HCT116 (cell line): ENCODE measurements at regions not wholly inside any gene's neighbourhood (a gene's known extent, or its start where the extent isn't known, plus 50 kb on each side); places are given as distances from the start of the nearest gene placed in this dataset.

ENCODE experiments used
- ATAC-seq: fragments of 200-7000 bp; cut with Tn5 transposase; 2 replicates; pipeline ENCODE4 v1.9.1; 2020; ENCODE audit warnings: mild to moderate bottlenecking, moderate library complexity
- BruUV-seq: library from RNA; stranded (reverse); fragments of 400-500 nt; replicated peaks from 2 replicates; lab custom pipeline; 2021; lab: Mats Ljungman, UMichigan
- CTCF ChIA-PET: fragments of 300-600 bp; sonication (Branson Sonifier 250); formaldehyde crosslinking; loops from one replicate; lab custom pipeline; 2021; ENCODE audit warnings: antibody characterized with exemption; lab: Charles Lee
- POLR2A ChIA-PET: fragments of 300-600, 350-600 bp; sonication (Branson Sonifier 250); formaldehyde crosslinking; loops from one replicate; lab custom pipeline; 2021; ENCODE audit warnings: antibody characterized with exemption; lab: Charles Lee
- RAD21 ChIA-PET, 2 experiments: fragments of 300-600 bp; sonication (Branson Sonifier 250); formaldehyde crosslinking; loops; one replicate each; lab custom pipeline; 2023; ENCODE audit warnings: low total read pairs in 2 of 2; ENCODE audit not compliant: uncharacterized antibody in 2 of 2, unreplicated experiment in 2 of 2, low non-redundant PET in 1 of 2; lab: Charles Lee
- DNase-seq: peaks from one replicate; pipeline ENCODE4 v3.0.0-alpha.2; 2010; ENCODE audit warnings: low read depth, low spot score
- H2AFZ ChIP-seq: fragments of 200-600 bp; shearing (Covaris generic), sonication (generic); 2 replicates; pipeline ENCODE4 v1.6.1; 2017; ENCODE audit warnings: low read depth, mixed run types, mixed read lengths, antibody characterized with exemption, low read length; ENCODE audit not compliant: poor library complexity, severe bottlenecking
- H3K27ac ChIP-seq: 2 replicates; pipeline ENCODE4 v1.5.1; 2012; ENCODE audit warnings: low read depth, low read length
- H3K27me3 ChIP-seq: fragments of 200-600 bp; sonication (generic); 2 replicates; pipeline ENCODE4 v1.6.1; 2016; ENCODE audit warnings: mixed run types, low read length, mixed read lengths; ENCODE audit not compliant: insufficient read depth
- H3K36me3 ChIP-seq, 2 experiments: fragments of 200-500 bp in 1 of 2; fragments of 200-600 bp in 1 of 2; sonication (Bioruptor generic) in 1 of 2; sonication (generic) in 1 of 2; 2 replicates each; pipeline versions ENCODE4 v1.5.1 to v1.6.1; 2014 to 2016; ENCODE audit warnings: low read length in 2 of 2, inconsistent platforms in 1 of 2, mixed read lengths in 1 of 2, mixed run types in 1 of 2; ENCODE audit not compliant: insufficient read depth in 2 of 2, control insufficient read depth in 1 of 2
- H3K4me1 ChIP-seq, 2 experiments: fragments of 200-600 bp in 1 of 2; sonication (generic) in 1 of 2; 2 replicates each; pipeline versions ENCODE4 v1.5.1 to v1.6.1; 2012 to 2017; ENCODE audit warnings: low read length in 2 of 2, inconsistent platforms in 1 of 2, mild to moderate bottlenecking in 1 of 2, mixed read lengths in 1 of 2, mixed run types in 1 of 2, moderate library complexity in 1 of 2; ENCODE audit not compliant: insufficient read depth in 2 of 2, control insufficient read depth in 1 of 2
- H3K4me2 ChIP-seq: fragments of 200-600 bp; sonication (generic); 2 replicates; pipeline ENCODE4 v1.6.1; 2017; ENCODE audit warnings: mixed run types, low read length, mixed read lengths
- H3K4me3 ChIP-seq, 2 experiments: fragments of 200-600 bp in 1 of 2; sonication (generic) in 1 of 2; replicated peaks in 1 of 2; 2 replicates each; pipeline ENCODE4 v1.5.1; 2011 to 2016; ENCODE audit warnings: low read length in 2 of 2, control low read depth in 1 of 2, low read depth in 1 of 2, mild to moderate bottlenecking in 1 of 2, mixed read lengths in 1 of 2, mixed run types in 1 of 2
- H3K79me2 ChIP-seq: fragments of 200-600 bp; sonication (generic); 2 replicates; pipeline ENCODE4 v1.6.1; 2017; ENCODE audit warnings: mild to moderate bottlenecking, mixed run types, low read length, moderate library complexity, mixed read lengths; ENCODE audit not compliant: insufficient read depth
- H3K9ac ChIP-seq: fragments of 200-600 bp; sonication (generic); 2 replicates; pipeline ENCODE4 v1.6.1; 2016; ENCODE audit warnings: low read length, mixed read lengths
- H3K9me2 ChIP-seq: fragments of 200-600 bp; sonication (generic), shearing (Covaris generic); 2 replicates; pipeline ENCODE4 v1.6.1; 2017; ENCODE audit warnings: mixed run types, mild to moderate bottlenecking, moderate library complexity; ENCODE audit not compliant: insufficient read depth
- H3K9me3 ChIP-seq, 2 experiments: fragments of 200-500 bp in 1 of 2; fragments of 200-600 bp in 1 of 2; sonication (Bioruptor generic) in 1 of 2; sonication (generic) in 1 of 2; 2 replicates each; pipeline ENCODE4 v1.6.1; 2014 to 2017; ENCODE audit warnings: low read length in 2 of 2, mixed read lengths in 2 of 2, inconsistent platforms in 1 of 2, low read depth in 1 of 2, mild to moderate bottlenecking in 1 of 2, mixed run types in 1 of 2, moderate library complexity in 1 of 2; ENCODE audit not compliant: control insufficient read depth in 1 of 2, insufficient read depth in 1 of 2
- H4K20me1 ChIP-seq: fragments of 200-600 bp; sonication (generic), shearing (Covaris generic); 2 replicates; pipeline ENCODE4 v1.6.1; 2017; ENCODE audit warnings: mixed run types, mild to moderate bottlenecking, moderate library complexity; ENCODE audit not compliant: insufficient read depth
- CTCF ChIP-seq, 3 experiments: fragments of 200-600 bp in 1 of 3; sonication (generic) in 1 of 3; IDR thresholded peaks in 2 of 3; conservative IDR thresholded peaks in 1 of 3; 2 replicates each; pipeline ENCODE4 v1.5.1; 2012 to 2017; ENCODE audit warnings: low read depth in 2 of 3, low read length in 2 of 3, antibody characterized with exemption in 1 of 3, borderline replicate concordance in 1 of 3, control low read depth in 1 of 3, mild to moderate bottlenecking in 1 of 3, mixed read lengths in 1 of 3, mixed run types in 1 of 3, moderate library complexity in 1 of 3; ENCODE audit not compliant: insufficient read depth in 1 of 3
- EGR1 ChIP-seq: IDR thresholded peaks from 2 replicates; pipeline ENCODE4 v1.6.1; 2012; ENCODE audit warnings: low read depth
- ELF1 ChIP-seq: IDR thresholded peaks from 2 replicates; pipeline ENCODE4 v1.6.1; 2012; ENCODE audit warnings: low read depth, borderline replicate concordance
- EZH2 ChIP-seq: fragments of 200-600 bp; sonication (generic); IDR thresholded peaks from 2 replicates; pipeline ENCODE4 v1.6.1; 2017; ENCODE audit warnings: antibody characterized with exemption, mixed run types
- EZH2phosphoT487 ChIP-seq: fragments of 200-600 bp; IDR thresholded peaks from 2 replicates; pipeline ENCODE4 v1.6.1; 2018; ENCODE audit warnings: antibody characterized with exemption, borderline replicate concordance
- FOSL1 ChIP-seq: IDR thresholded peaks from 2 replicates; pipeline ENCODE4 v1.6.1; 2012; ENCODE audit warnings: low read depth
- JUND ChIP-seq: IDR thresholded peaks from 2 replicates; pipeline ENCODE4 v1.6.1; 2012
- POLR2A ChIP-seq: IDR thresholded peaks from 2 replicates; pipeline ENCODE4 v1.7.0; 2011; ENCODE audit warnings: borderline replicate concordance; ENCODE audit not compliant: insufficient read depth, insufficient read length; ENCODE audit errors: extremely low read depth
- RAD21 ChIP-seq: IDR thresholded peaks from 2 replicates; pipeline ENCODE4 v1.6.1; 2012; ENCODE audit warnings: low read depth, mild to moderate bottlenecking
- SP1 ChIP-seq: IDR thresholded peaks from 2 replicates; pipeline ENCODE4 v1.6.1; 2012; ENCODE audit warnings: low read depth
- SRF ChIP-seq: IDR thresholded peaks from 2 replicates; pipeline ENCODE4 v1.6.1; 2012; ENCODE audit warnings: low read depth
- TCF7L2 ChIP-seq: IDR thresholded peaks from 2 replicates; pipeline ENCODE4 v1.7.0; 2011; ENCODE audit warnings: borderline replicate concordance, inconsistent platforms; ENCODE audit not compliant: insufficient read depth, insufficient read length; ENCODE audit errors: extremely low read depth
- YY1 ChIP-seq: IDR thresholded peaks from 2 replicates; pipeline ENCODE4 v1.6.1; 2011; ENCODE audit warnings: low read length, low read depth, moderate library complexity, mild to moderate bottlenecking; ENCODE audit not compliant: insufficient replicate concordance; ENCODE audit errors: extremely low read depth
- ZNF274 ChIP-seq: fragments of 200-500 bp; sonication (Bioruptor generic); IDR thresholded peaks from 2 replicates; pipeline ENCODE4 v1.6.1; 2014; ENCODE audit warnings: mild to moderate bottlenecking, low read depth, low read length, inconsistent platforms
- intact Hi-C: fragments of 100-400 bp; cut with micrococcal nuclease; formaldehyde crosslinking; loops from 2 replicates; pipeline ENCODE4 v1.10.0; 2022
- TF ChIP-seq, protein P1 (sequence below): IDR thresholded peaks from 2 replicates; pipeline ENCODE4 v1.6.1; 2011; ENCODE audit warnings: mild to moderate bottlenecking, low read length, moderate library complexity; ENCODE audit not compliant: insufficient replicate concordance; ENCODE audit errors: extremely low read depth

DNA sequence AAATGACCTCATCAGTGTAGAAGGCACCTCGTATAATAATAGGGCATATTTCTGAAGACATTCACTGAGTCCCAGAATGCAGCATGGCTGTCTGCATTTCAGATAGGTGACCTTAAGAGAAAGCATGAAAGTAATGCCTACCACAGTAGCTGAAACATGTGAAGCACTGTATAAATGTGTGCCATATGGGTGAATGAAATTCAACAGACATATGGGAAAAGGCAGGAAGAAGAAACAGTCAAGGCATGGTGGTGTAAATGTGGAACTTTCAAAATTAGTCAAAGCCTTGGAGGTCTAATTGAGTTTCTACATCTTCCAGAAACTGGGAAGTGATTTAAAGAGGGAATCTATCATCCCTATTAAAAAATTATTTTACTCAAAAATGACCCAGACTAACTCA, 698.2 kb upstream of the GOT2 start:
- no TSS peak for BruUV-seq
- H3K4me2 ChIP-seq = no peak overlapping the region
- DNase-seq = no peak
- H3K36me3 ChIP-seq = no peaks in the 10 kb centered on the region
- no peaks in the 10 kb centered on the region for H3K9me2 ChIP-seq
- no peak overlapping the region for H2AFZ ChIP-seq
- ATAC-seq = no peak
- no peaks in the 10 kb centered on the region for H4K20me1 ChIP-seq
- H3K9ac ChIP-seq = no peak overlapping the region
- H3K9me3 ChIP-seq = peaks cover 6% of the 10 kb centered on the region in 2 experiments; a peak in 2 of 4 replicates
- no peaks in the 10 kb centered on the region for H3K4me1 ChIP-seq
- ChIA-PET RAD21 (no interaction called here), POLR2A (no interaction called here), CTCF (no interaction called here)
- TF ChIP-seq, protein P1, sequence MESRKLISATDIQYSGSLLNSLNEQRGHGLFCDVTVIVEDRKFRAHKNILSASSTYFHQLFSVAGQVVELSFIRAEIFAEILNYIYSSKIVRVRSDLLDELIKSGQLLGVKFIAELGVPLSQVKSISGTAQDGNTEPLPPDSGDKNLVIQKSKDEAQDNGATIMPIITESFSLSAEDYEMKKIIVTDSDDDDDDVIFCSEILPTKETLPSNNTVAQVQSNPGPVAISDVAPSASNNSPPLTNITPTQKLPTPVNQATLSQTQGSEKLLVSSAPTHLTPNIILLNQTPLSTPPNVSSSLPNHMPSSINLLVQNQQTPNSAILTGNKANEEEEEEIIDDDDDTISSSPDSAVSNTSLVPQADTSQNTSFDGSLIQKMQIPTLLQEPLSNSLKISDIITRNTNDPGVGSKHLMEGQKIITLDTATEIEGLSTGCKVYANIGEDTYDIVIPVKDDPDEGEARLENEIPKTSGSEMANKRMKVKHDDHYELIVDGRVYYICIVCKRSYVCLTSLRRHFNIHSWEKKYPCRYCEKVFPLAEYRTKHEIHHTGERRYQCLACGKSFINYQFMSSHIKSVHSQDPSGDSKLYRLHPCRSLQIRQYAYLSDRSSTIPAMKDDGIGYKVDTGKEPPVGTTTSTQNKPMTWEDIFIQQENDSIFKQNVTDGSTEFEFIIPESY = no peak
- no peak for TF ChIP-seq SP1
- TF ChIP-seq POLR2A = no peak
- H3K79me2 ChIP-seq = no peaks in the 10 kb centered on the region
- H3K27ac ChIP-seq = no peak overlapping the region
- H3K27me3 ChIP-seq = no peaks in the 10 kb centered on the region
- intact Hi-C loops = no loop called here
- no peak overlapping the region for H3K4me3 ChIP-seq

DNA sequence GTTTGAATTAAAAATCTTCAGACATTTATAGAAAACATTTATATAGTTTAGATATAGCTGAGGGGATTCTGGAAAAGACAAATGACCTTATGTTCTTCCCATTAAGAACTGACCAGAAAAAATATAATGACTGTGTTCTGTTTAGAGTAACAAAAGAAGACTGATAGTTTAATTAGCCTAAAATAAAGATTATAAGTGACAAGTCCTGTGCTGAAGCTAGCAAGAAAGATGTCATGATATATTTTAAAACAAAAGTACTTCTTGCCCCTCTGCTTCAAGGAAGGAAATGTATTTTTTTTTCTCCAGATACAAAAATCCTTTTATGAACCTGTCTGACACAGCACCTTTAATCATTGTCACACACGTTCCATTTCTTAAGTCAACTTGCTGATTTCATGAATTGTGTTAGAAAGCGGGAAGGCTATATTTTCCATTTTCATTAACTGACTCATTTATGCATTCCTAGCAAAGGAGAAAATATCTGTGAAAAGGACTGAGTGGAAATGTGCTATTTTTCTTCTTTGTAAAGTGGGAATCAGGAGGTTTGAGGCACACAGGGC, 690.7 kb upstream of the GOT2 start:
- no peak for ATAC-seq
- Histone ChIP-seq H3K36me3 (no peaks in the 10 kb centered on the region), H3K9me2 (no peaks in the 10 kb centered on the region), H4K20me1 (no peaks in the 10 kb centered on the region), H3K4me2 (no peak overlapping the region), H3K4me1 (no peaks in the 10 kb centered on the region), H3K9me3 (peaks cover 3 to 9% of the 10 kb centered on the region in 2 experiments; a peak in 2 of 4 replicates), H3K9ac (no peak overlapping the region), H3K27ac (no peak overlapping the region), H3K27me3 (no peaks in the 10 kb centered on the region), H3K4me3 (no peak overlapping the region), H2AFZ (no peak overlapping the region), H3K79me2 (no peaks in the 10 kb centered on the region)
- DNase-seq = no peak
- intact Hi-C loops = no loop called here
- ChIA-PET RAD21 (no interaction called here), CTCF (no interaction called here), POLR2A (no interaction called here)
- no TSS peak for BruUV-seq
- no peak for TF ChIP-seq JUND
- no peak for TF ChIP-seq FOSL1
- no peak for TF ChIP-seq EZH2
- TF ChIP-seq RAD21 = no peak
- TF ChIP-seq EZH2phosphoT487 = no peak
- TF ChIP-seq YY1 = no peak
- TF ChIP-seq, protein P1 = no peak
- TF ChIP-seq ZNF274 = no peak
- no peak for TF ChIP-seq SRF
- TF ChIP-seq ELF1 = no peak
- TF ChIP-seq CTCF (IDR thresholded peaks at IDR 0.05 in 2 of 3, conservative IDR thresholded peaks at IDR 0.05 in 1 of 3; ENCODE audit: borderline replicate concordance in 1 of 3, insufficient read depth in 1 of 3, low read depth in 2 of 3, low read length in 2 of 3) = no peak
- TF ChIP-seq EGR1 = no peak
- no peak for TF ChIP-seq TCF7L2
